B cell (primary cell): ENCODE measurements at regions not wholly inside any gene's neighbourhood (a gene's known extent, or its start where the extent isn't known, plus 50 kb on each side); places are given as distances from the start of the nearest gene placed in this dataset.

Source experiments
- EZH2 ChIP-seq: IDR thresholded peaks from 2 replicates; pipeline ENCODE4 v1.6.1; 2012; ENCODE audit warnings: borderline replicate concordance, low read depth, mild to moderate bottlenecking, moderate library complexity, low read length; ENCODE audit not compliant: insufficient read depth, poor library complexity, severe bottlenecking
- TF ChIP-seq, protein P1 (sequence below): fragments of 200-600 bp; IDR thresholded peaks from one replicate; pipeline ENCODE4 v1.8.0; 2022; ENCODE audit warnings: antibody characterized with exemption, mild to moderate bottlenecking

DNA sequence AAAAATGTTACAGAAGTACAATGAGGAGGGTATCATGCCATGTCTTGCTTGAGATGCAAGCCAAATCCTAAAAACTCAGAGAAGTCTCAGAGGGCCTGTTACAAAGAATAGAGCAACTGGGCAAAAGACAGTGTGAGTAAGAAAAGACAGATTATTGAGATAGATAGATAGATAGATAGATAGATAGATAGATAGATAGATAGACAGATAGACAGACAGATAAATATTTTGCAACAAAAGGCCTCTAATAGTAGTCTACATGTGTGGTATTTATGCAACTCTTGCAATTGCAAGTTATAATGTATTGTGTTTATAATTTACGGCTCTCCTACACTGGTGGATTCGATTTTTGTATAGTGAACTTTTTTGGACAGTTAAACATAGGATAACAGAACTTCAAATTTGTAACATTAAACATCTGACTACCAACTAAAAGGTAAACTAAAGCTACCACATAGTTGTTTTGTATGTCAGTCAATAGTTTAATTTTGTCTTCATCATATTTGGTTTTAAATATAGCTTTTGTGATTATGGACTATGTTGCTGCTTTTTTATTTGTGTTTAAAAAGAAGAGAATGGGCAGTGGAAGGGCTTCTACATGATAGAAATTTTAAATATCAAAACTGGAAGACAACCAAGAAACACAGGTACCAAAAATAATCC is 740.7 kb upstream of the LRRTM4 start:
- TF ChIP-seq, protein P1, sequence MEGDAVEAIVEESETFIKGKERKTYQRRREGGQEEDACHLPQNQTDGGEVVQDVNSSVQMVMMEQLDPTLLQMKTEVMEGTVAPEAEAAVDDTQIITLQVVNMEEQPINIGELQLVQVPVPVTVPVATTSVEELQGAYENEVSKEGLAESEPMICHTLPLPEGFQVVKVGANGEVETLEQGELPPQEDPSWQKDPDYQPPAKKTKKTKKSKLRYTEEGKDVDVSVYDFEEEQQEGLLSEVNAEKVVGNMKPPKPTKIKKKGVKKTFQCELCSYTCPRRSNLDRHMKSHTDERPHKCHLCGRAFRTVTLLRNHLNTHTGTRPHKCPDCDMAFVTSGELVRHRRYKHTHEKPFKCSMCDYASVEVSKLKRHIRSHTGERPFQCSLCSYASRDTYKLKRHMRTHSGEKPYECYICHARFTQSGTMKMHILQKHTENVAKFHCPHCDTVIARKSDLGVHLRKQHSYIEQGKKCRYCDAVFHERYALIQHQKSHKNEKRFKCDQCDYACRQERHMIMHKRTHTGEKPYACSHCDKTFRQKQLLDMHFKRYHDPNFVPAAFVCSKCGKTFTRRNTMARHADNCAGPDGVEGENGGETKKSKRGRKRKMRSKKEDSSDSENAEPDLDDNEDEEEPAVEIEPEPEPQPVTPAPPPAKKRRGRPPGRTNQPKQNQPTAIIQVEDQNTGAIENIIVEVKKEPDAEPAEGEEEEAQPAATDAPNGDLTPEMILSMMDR: no peak
- TF ChIP-seq EZH2: no peak
